HepG2 (cell line): ENCODE measurements at regions not wholly inside any gene's neighbourhood (a gene's known extent, or its start where the extent isn't known, plus 50 kb on each side); places are given as distances from the start of the nearest gene placed in this dataset.

Source experiments
- ATAC-seq: fragments of 200-7000 bp; cut with Tn5 transposase; 3 replicates; pipeline ENCODE4 v1.9.1; 2020; ENCODE audit warnings: mild to moderate bottlenecking, moderate library complexity
- BruUV-seq: library from RNA; stranded (reverse); fragments of 400-500 nt; replicated peaks from 2 replicates; lab custom pipeline; 2021; lab: Mats Ljungman, UMichigan
- CTCF ChIA-PET: fragments of 300-600 bp; formaldehyde crosslinking; extraction: SDS; loops from one replicate; lab custom pipeline; 2021; ENCODE audit warnings: low total read pairs, inconsistent platforms, low intra/inter-chr PET ratio; lab: Yijun Ruan, JAX
- POLR2A ChIA-PET: fragments of 350-600 bp; sonication (Branson Sonifier 250); formaldehyde crosslinking; loops from one replicate; lab custom pipeline; 2020; ENCODE audit warnings: antibody characterized with exemption, inconsistent platforms; lab: Yijun Ruan, JAX
- DNase-seq: peaks from one replicate; pipeline ENCODE4 v3.0.0-alpha.2; 2015; ENCODE audit warnings: low spot score
- FAIRE-seq: peaks from 3 replicates; lab custom pipeline; 2011; peaks lifted over from hg19 to GRCh38; lab: Jason Lieb, UNC
- H2AFZ ChIP-seq: one replicate; pipeline ENCODE4 v1.6.1; 2011; ENCODE audit warnings: low read length, inconsistent platforms
- H3K27ac ChIP-seq: fragments of 300-600 bp; 3 replicates; pipeline ENCODE4 v1.8.0; 2011; ENCODE audit warnings: mixed run types, mild to moderate bottlenecking, mixed read lengths, low read length, inconsistent platforms; ENCODE audit not compliant: insufficient read depth; ENCODE audit errors: extremely low read length
- H3K27me3 ChIP-seq, 2 experiments: fragments of 200-600 bp in 1 of 2; 2 replicates in 1 of 2; 3 replicates in 1 of 2; pipeline versions ENCODE4 v1.6.0 to v1.8.0; 2011; ENCODE audit warnings: low read length in 2 of 2, mild to moderate bottlenecking in 2 of 2, moderate library complexity in 2 of 2, inconsistent platforms in 1 of 2; ENCODE audit not compliant: insufficient read depth in 2 of 2, control insufficient read depth in 1 of 2
- H3K36me3 ChIP-seq, 2 experiments: fragments of 200-600 bp in 1 of 2; replicated peaks in 1 of 2; 2 replicates in 1 of 2; 3 replicates in 1 of 2; pipeline versions ENCODE4 v1.5.1 to v1.8.0; 2011; ENCODE audit warnings: low read length in 2 of 2, inconsistent platforms in 1 of 2; ENCODE audit not compliant: insufficient read depth in 2 of 2, control insufficient read depth in 1 of 2
- H3K4me1 ChIP-seq: 2 replicates; pipeline ENCODE4 v1.5.1; 2012; ENCODE audit warnings: low read length, inconsistent platforms; ENCODE audit not compliant: insufficient read depth
- H3K4me2 ChIP-seq: 2 replicates; pipeline ENCODE4 v1.6.0; 2011; ENCODE audit warnings: low read depth, low read length, inconsistent platforms
- H3K4me3 ChIP-seq, 3 experiments: fragments of 200-600 bp in 1 of 3; sonication (generic), shearing (Covaris generic) in 1 of 3; replicated peaks in 1 of 3; 2 replicates each; pipeline ENCODE4 v1.5.1; 2011 to 2016; ENCODE audit warnings: low read length in 3 of 3, inconsistent platforms in 2 of 3, low read depth in 2 of 3, mild to moderate bottlenecking in 2 of 3, control low read depth in 1 of 3, mixed read lengths in 1 of 3; ENCODE audit not compliant: insufficient read depth in 1 of 3
- H3K79me2 ChIP-seq: one replicate; pipeline ENCODE4 v1.6.1; 2011; ENCODE audit warnings: low read length, inconsistent platforms; ENCODE audit not compliant: insufficient read depth
- H3K9ac ChIP-seq: 2 replicates; pipeline ENCODE4 v1.6.0; 2011; ENCODE audit warnings: mild to moderate bottlenecking, low read depth, low read length, inconsistent platforms; ENCODE audit not compliant: insufficient read depth
- H3K9me3 ChIP-seq: 2 replicates; pipeline ENCODE4 v1.5.1; 2012; ENCODE audit warnings: mild to moderate bottlenecking, low read length
- H4K20me1 ChIP-seq: 2 replicates; pipeline ENCODE4 v1.6.0; 2011; ENCODE audit warnings: inconsistent platforms, mild to moderate bottlenecking, low read length, moderate library complexity; ENCODE audit not compliant: insufficient read depth
- AKAP8 ChIP-seq: sonication (generic); formaldehyde crosslinking; IDR thresholded peaks from 2 replicates; pipeline ENCODE4 v1.5.1; 2020; ENCODE audit warnings: mild to moderate bottlenecking, missing genetic modification reagents
- ATF3 ChIP-seq: sonication (generic); formaldehyde crosslinking; IDR thresholded peaks from 2 replicates; pipeline ENCODE4 v1.4.0; 2020; ENCODE audit warnings: missing genetic modification reagents
- ATF5 ChIP-seq: sonication (generic); formaldehyde crosslinking; IDR thresholded peaks from 2 replicates; pipeline ENCODE4 v1.4.0; 2020; ENCODE audit warnings: mild to moderate bottlenecking, low read depth, missing genetic modification reagents
- FOSL2 ChIP-seq: sonication (generic); formaldehyde crosslinking; IDR thresholded peaks from 2 replicates; pipeline ENCODE4 v1.4.0; 2020; ENCODE audit warnings: missing genetic modification reagents
- HOXA7 ChIP-seq: sonication (generic); formaldehyde crosslinking; IDR thresholded peaks from 2 replicates; pipeline ENCODE4 v1.8.1; 2022; ENCODE audit warnings: mild to moderate bottlenecking, missing genetic modification reagents, moderate library complexity
- KAT7 ChIP-seq: IDR thresholded peaks from 2 replicates; pipeline ENCODE4 v1.6.1; 2018; ENCODE audit warnings: borderline replicate concordance, missing compliant biosample characterization
- MBD4 ChIP-seq: IDR thresholded peaks from 2 replicates; pipeline ENCODE4 v1.6.1; 2012; ENCODE audit warnings: low read length, inconsistent platforms, borderline replicate concordance
- NR2F2 ChIP-seq: IDR thresholded peaks from 2 replicates; pipeline ENCODE4 v1.6.1; 2012; ENCODE audit warnings: low read depth, inconsistent platforms, borderline replicate concordance
- RCOR2 ChIP-seq: IDR thresholded peaks from 2 replicates; pipeline ENCODE4 v1.6.1; 2016; ENCODE audit warnings: missing biosample characterization, missing genetic modification reagents
- SETDB1 ChIP-seq: sonication (generic); formaldehyde crosslinking; IDR thresholded peaks from 2 replicates; pipeline ENCODE4 v1.5.1; 2020; ENCODE audit warnings: missing genetic modification reagents, mild to moderate bottlenecking, borderline replicate concordance
- TAF15 ChIP-seq: fragments of 200-400 bp; formaldehyde crosslinking; IDR thresholded peaks from one replicate; pipeline ENCODE4 v1.6.1; 2018; ENCODE audit warnings: mild to moderate bottlenecking, low read depth, low read length; ENCODE audit not compliant: poor library complexity, severe bottlenecking
- THYN1 ChIP-seq: sonication (generic); formaldehyde crosslinking; IDR thresholded peaks from 2 replicates; pipeline ENCODE4 v1.8.1; 2023; ENCODE audit warnings: low read depth, mild to moderate bottlenecking, moderate library complexity, missing genetic modification reagents, borderline replicate concordance
- U2AF1 ChIP-seq: fragments of 200-400 bp; formaldehyde crosslinking; optimal IDR thresholded peaks from 2 replicates; pipeline ENCODE3; 2017; ENCODE audit warnings: mild to moderate bottlenecking, low read depth, low read length
- ZEB1 ChIP-seq: IDR thresholded peaks from 2 replicates; pipeline ENCODE4 v1.6.1; 2012; ENCODE audit warnings: mild to moderate bottlenecking, low read depth, inconsistent platforms; ENCODE audit not compliant: insufficient replicate concordance
- ZKSCAN5 ChIP-seq: sonication (generic); formaldehyde crosslinking; IDR thresholded peaks from 2 replicates; pipeline ENCODE4 v1.5.1; 2020; ENCODE audit warnings: mild to moderate bottlenecking, missing genetic modification reagents
- ZNF274 ChIP-seq: sonication (generic); formaldehyde crosslinking; IDR thresholded peaks from 2 replicates; pipeline ENCODE4 v1.5.1; 2020; ENCODE audit warnings: mild to moderate bottlenecking, missing genetic modification reagents
- ZNF703 ChIP-seq: sonication (generic); formaldehyde crosslinking; IDR thresholded peaks from 2 replicates; pipeline ENCODE4 v1.5.1; 2020; ENCODE audit warnings: missing genetic modification reagents, mild to moderate bottlenecking, moderate library complexity, borderline replicate concordance
- WGBS: methylation state at CpG from one replicate; pipeline ENCODE4 v1.1.6; 2017; ENCODE audit warnings: low lambda C conversion rate; 5-methylcytosine and 5-hydroxymethylcytosine counted together
- in situ Hi-C: cut with HindIII; loops from 2 replicates; pipeline ENCODE4 v1.10.0; 2017; ENCODE audit warnings: low pct_unique_long_range_greater_than_20kb; ENCODE audit not compliant: extremely low pct_ligation_motif_present
- intact Hi-C: fragments of 100-400 bp; cut with micrococcal nuclease; formaldehyde crosslinking; loops from one replicate; pipeline ENCODE4 v1.10.0; 2022; ENCODE audit not compliant: unreplicated experiment

GRCh38 chr17:70498631-70499030, 329.3 kb downstream of the KCNJ2 start:
- in situ Hi-C loops: no loop called here
- ATAC-seq: no peak
- intact Hi-C loops: no loop called here
- ChIA-PET POLR2A (no interaction called here), CTCF (no interaction called here)
- no peak for TF ChIP-seq THYN1
- no peak for TF ChIP-seq U2AF1
- TF ChIP-seq ZEB1: no peak
- TF ChIP-seq ATF3 (CRISPR knock-in tag): no peak
- no peak for TF ChIP-seq RCOR2 (CRISPR knock-in tag)
- TF ChIP-seq ZNF274: no peak
- TF ChIP-seq ZKSCAN5 (CRISPR knock-in tag): no peak
- TF ChIP-seq HOXA7: no peak
- TF ChIP-seq NR2F2: no peak
- TF ChIP-seq TAF15: no peak
- TF ChIP-seq ZNF703 (CRISPR knock-in tag): no peak
- no peak for TF ChIP-seq SETDB1 (CRISPR knock-in tag)
- TF ChIP-seq MBD4: no peak
- no peak for TF ChIP-seq FOSL2 (CRISPR knock-in tag)
- TF ChIP-seq AKAP8 (CRISPR knock-in tag): no peak
- TF ChIP-seq ATF5 (CRISPR knock-in tag): no peak
- TF ChIP-seq KAT7 (CRISPR knock-in tag): no peak
- no peak for DNase-seq
- no TSS peak for BruUV-seq
- no peaks in the 10 kb centered on the region for H3K36me3 ChIP-seq
- no peak overlapping the region for H3K9ac ChIP-seq
- FAIRE-seq: no peak
- no peak overlapping the region for H3K4me3 ChIP-seq
- under 1% methylated on average over 2 of the region's 2 CpGs for WGBS
- no peak overlapping the region for H3K27ac ChIP-seq
- no peaks in the 10 kb centered on the region for H4K20me1 ChIP-seq
- H3K9me3 ChIP-seq: peaks cover 22% of the 10 kb centered on the region
- H3K79me2 ChIP-seq: no peaks in the 10 kb centered on the region
- H3K4me2 ChIP-seq: no peak overlapping the region
- no peak overlapping the region for H2AFZ ChIP-seq
- no peaks in the 10 kb centered on the region for H3K27me3 ChIP-seq
- H3K4me1 ChIP-seq: no peaks in the 10 kb centered on the region
